Liver (tissue), 8 donors: ENCODE measurements at regions not wholly inside any gene's neighbourhood (a gene's known extent, or its start where the extent isn't known, plus 50 kb on each side); places are given as distances from the start of the nearest gene placed in this dataset.

ENCODE experiments used
- DNase-seq: peaks from one replicate; pipeline ENCODE4 v3.0.0-alpha.2; 2017; ENCODE audit warnings: low spot score
- H3K27ac ChIP-seq, 2 donors: one replicate each; pipeline ENCODE4 v1.7.0; 2013; ENCODE audit warnings: inconsistent platforms in 2 of 2, low read length in 2 of 2, control low read depth in 1 of 2, low read depth in 1 of 2, mild to moderate bottlenecking in 1 of 2
- H3K27me3 ChIP-seq, 4 donors: one replicate each; pipeline versions ENCODE4 v1.6.1 to v1.7.0; 2013; ENCODE audit warnings: low read length in 3 of 4, inconsistent platforms in 1 of 4, mild to moderate bottlenecking in 1 of 4, moderate library complexity in 1 of 4; ENCODE audit not compliant: control insufficient read depth in 4 of 4, insufficient read depth in 4 of 4
- H3K36me3 ChIP-seq, 4 donors: one replicate each; pipeline versions ENCODE4 v1.6.1 to v1.7.0; 2013; ENCODE audit warnings: low read length in 3 of 4, mild to moderate bottlenecking in 3 of 4, low read depth in 1 of 4, moderate library complexity in 1 of 4; ENCODE audit not compliant: control insufficient read depth in 4 of 4, insufficient read depth in 3 of 4
- H3K4me1 ChIP-seq, 4 donors: one replicate each; pipeline versions ENCODE4 v1.6.1 to v1.7.0; 2013; ENCODE audit warnings: low read length in 3 of 4, mild to moderate bottlenecking in 3 of 4, moderate library complexity in 1 of 4; ENCODE audit not compliant: control insufficient read depth in 4 of 4, insufficient read depth in 4 of 4
- H3K4me3 ChIP-seq, 3 donors: one replicate each; pipeline versions ENCODE4 v1.6.1 to v1.7.0; 2013; ENCODE audit warnings: low read length in 3 of 3, control low read depth in 1 of 3, low read depth in 1 of 3, mild to moderate bottlenecking in 1 of 3
- H3K9ac ChIP-seq, 2 donors: one replicate each; pipeline ENCODE4 v1.7.0; 2013; ENCODE audit warnings: low read length in 2 of 2, mild to moderate bottlenecking in 2 of 2, moderate library complexity in 2 of 2, control low read depth in 1 of 2, low read depth in 1 of 2
- H3K9me3 ChIP-seq, 4 donors: one replicate each; pipeline versions ENCODE4 v1.6.1 to v1.7.0; 2013; ENCODE audit warnings: low read length in 3 of 4; ENCODE audit not compliant: control insufficient read depth in 4 of 4
- EGR1 ChIP-seq, 2 donors: IDR thresholded peaks; 2 replicates each; pipeline ENCODE4 v1.6.1; 2016 to 2018; ENCODE audit warnings: antibody characterized with exemption in 2 of 2, low read depth in 2 of 2
- FOXA1 ChIP-seq: IDR thresholded peaks from 2 replicates; pipeline ENCODE4 v1.6.1; 2016; ENCODE audit warnings: antibody characterized with exemption
- FOXA2 ChIP-seq: IDR thresholded peaks from 2 replicates; pipeline ENCODE4 v1.6.1; 2016; ENCODE audit warnings: antibody characterized with exemption
- GABPA ChIP-seq, 2 donors: IDR thresholded peaks in 1 of 2; conservative IDR thresholded peaks in 1 of 2; 2 replicates each; pipeline ENCODE4 v1.6.1; 2016; ENCODE audit warnings: antibody characterized with exemption in 2 of 2, mild to moderate bottlenecking in 1 of 2, moderate library complexity in 1 of 2
- HNF4A ChIP-seq, 2 donors: conservative IDR thresholded peaks; 2 replicates each; pipeline ENCODE4 v1.6.1; 2016; ENCODE audit warnings: antibody characterized with exemption in 2 of 2, mild to moderate bottlenecking in 2 of 2
- HNF4G ChIP-seq: IDR thresholded peaks from 2 replicates; pipeline ENCODE4 v1.6.1; 2016; ENCODE audit warnings: antibody characterized with exemption
- JUND ChIP-seq, 2 donors: IDR thresholded peaks; 2 replicates each; pipeline ENCODE4 v1.6.1; 2016; ENCODE audit warnings: antibody characterized with exemption in 2 of 2
- MAX ChIP-seq: IDR thresholded peaks from 2 replicates; pipeline ENCODE4 v1.6.1; 2016; ENCODE audit warnings: antibody characterized with exemption
- NR2F2 ChIP-seq: IDR thresholded peaks from 2 replicates; pipeline ENCODE4 v1.6.1; 2016; ENCODE audit warnings: antibody characterized with exemption
- RAD21 ChIP-seq, 2 donors: IDR thresholded peaks; 2 replicates each; pipeline ENCODE4 v1.6.1; 2016; ENCODE audit warnings: antibody characterized with exemption in 2 of 2, mild to moderate bottlenecking in 2 of 2
- REST ChIP-seq: IDR thresholded peaks from 2 replicates; pipeline ENCODE4 v1.6.1; 2016; ENCODE audit warnings: antibody characterized with exemption, mild to moderate bottlenecking
- RXRA ChIP-seq, 2 donors: IDR thresholded peaks; 2 replicates each; pipeline ENCODE4 v1.6.1; 2017 to 2018; ENCODE audit warnings: antibody characterized with exemption in 2 of 2, mild to moderate bottlenecking in 1 of 2
- SP1 ChIP-seq: IDR thresholded peaks from 2 replicates; pipeline ENCODE4 v1.6.1; 2018; ENCODE audit warnings: antibody characterized with exemption, mild to moderate bottlenecking
- TAF1 ChIP-seq: conservative IDR thresholded peaks from 2 replicates; pipeline ENCODE4 v1.6.1; 2016; ENCODE audit warnings: antibody characterized with exemption, mild to moderate bottlenecking
- YY1 ChIP-seq: IDR thresholded peaks from 2 replicates; pipeline ENCODE4 v1.6.1; 2016; ENCODE audit warnings: antibody characterized with exemption, mild to moderate bottlenecking
- ZBTB33 ChIP-seq: IDR thresholded peaks from 2 replicates; pipeline ENCODE4 v1.6.1; 2016; ENCODE audit warnings: antibody characterized with exemption
- WGBS: extraction: QIAGEN DNeasy Blood & Tissue Kit; methylation state at CpG from one replicate; pipeline ENCODE4 v1.1.7; 2013; 5-methylcytosine and 5-hydroxymethylcytosine counted together
- TF ChIP-seq, protein P1 (sequence below): fragments of 150-350 bp; IDR thresholded peaks from 2 replicates; pipeline ENCODE4 v1.5.1; 2017; ENCODE audit warnings: improper control_type of control experiment, low read depth, low read length; ENCODE audit not compliant: missing input control
- TF ChIP-seq, protein P2 (sequence below): IDR thresholded peaks from 2 replicates; pipeline ENCODE4 v1.6.1; 2016; ENCODE audit warnings: antibody characterized with exemption
- donor health status: healthy.
- donor health status: healthy.
- donor health status: healthy.
- donor health status: healthy.
- donor health status: healthy.

DNA sequence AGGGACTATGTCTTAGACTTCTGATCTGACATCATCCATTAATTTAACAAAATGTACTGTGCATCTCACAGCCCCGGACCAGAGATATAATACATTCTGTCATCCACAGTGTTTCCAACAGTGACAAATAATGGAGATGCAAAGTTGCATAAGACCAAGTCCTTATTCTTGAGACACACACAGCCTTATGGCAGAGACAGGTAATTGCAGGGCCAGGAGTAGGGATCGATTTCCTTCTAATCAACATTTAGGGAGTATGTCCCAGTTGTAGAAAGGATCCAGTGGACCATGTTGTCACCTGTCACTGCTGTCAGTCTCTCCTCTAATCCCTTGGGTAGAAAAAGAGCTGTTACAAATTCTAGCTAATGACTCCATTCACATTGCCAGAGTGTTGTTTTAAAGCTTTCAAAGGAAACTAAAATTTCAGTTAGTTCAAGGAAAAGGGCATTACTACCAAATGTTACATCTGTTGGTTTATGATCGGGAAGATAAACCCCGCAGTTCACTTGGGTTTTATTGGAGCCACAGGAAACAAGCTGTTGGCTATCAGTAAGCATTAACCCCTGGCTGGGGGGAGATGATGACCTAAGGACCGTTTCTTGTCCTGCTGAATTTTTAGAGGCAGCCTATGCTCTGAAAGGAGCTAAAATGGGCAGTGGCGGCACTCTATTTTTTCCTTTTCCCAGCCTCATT is 111.4 kb upstream of the ATXN1 start:
- Histone ChIP-seq H3K4me1 (no peaks in the 10 kb centered on the region), H3K4me3 (no peak overlapping the region), H3K9me3 (no peaks in the 10 kb centered on the region), H3K9ac (no peak overlapping the region), H3K27ac (no peak overlapping the region), H3K27me3 (no peaks in the 10 kb centered on the region), H3K36me3 (no peaks in the 10 kb centered on the region)
- WGBS, result 53% methylated on average over 6 of the region's 6 CpGs
- TF ChIP-seq TAF1 (no peak), REST (no peak), FOXA2 (no peak), ZBTB33 (no peak), FOXA1 (no peak), NR2F2 (no peak), SP1 (no peak), RAD21 (IDR thresholded peaks at IDR 0.05) (no peak), GABPA (IDR thresholded peaks at IDR 0.05 in 1 of 2, conservative IDR thresholded peaks at IDR 0.05 in 1 of 2) (no peak), RXRA (IDR thresholded peaks at IDR 0.05) (no peak), JUND (IDR thresholded peaks at IDR 0.05) (no peak), HNF4G (no peak), YY1 (no peak), MAX (no peak), HNF4A (conservative IDR thresholded peaks at IDR 0.05) (no peak), EGR1 (IDR thresholded peaks at IDR 0.05; ENCODE audit: low read depth in 2 of 2) (no peak)
- TF ChIP-seq, protein P1, sequence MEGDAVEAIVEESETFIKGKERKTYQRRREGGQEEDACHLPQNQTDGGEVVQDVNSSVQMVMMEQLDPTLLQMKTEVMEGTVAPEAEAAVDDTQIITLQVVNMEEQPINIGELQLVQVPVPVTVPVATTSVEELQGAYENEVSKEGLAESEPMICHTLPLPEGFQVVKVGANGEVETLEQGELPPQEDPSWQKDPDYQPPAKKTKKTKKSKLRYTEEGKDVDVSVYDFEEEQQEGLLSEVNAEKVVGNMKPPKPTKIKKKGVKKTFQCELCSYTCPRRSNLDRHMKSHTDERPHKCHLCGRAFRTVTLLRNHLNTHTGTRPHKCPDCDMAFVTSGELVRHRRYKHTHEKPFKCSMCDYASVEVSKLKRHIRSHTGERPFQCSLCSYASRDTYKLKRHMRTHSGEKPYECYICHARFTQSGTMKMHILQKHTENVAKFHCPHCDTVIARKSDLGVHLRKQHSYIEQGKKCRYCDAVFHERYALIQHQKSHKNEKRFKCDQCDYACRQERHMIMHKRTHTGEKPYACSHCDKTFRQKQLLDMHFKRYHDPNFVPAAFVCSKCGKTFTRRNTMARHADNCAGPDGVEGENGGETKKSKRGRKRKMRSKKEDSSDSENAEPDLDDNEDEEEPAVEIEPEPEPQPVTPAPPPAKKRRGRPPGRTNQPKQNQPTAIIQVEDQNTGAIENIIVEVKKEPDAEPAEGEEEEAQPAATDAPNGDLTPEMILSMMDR, result no peak
- TF ChIP-seq, protein P2, sequence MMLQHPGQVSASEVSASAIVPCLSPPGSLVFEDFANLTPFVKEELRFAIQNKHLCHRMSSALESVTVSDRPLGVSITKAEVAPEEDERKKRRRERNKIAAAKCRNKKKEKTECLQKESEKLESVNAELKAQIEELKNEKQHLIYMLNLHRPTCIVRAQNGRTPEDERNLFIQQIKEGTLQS, result no peak
- no peak for DNase-seq
